CD14-positive monocyte (primary cell): ENCODE measurements at regions not wholly inside any gene's neighbourhood (a gene's known extent, or its start where the extent isn't known, plus 50 kb on each side); places are given as distances from the start of the nearest gene placed in this dataset.

ENCODE experiments used
- DNase-seq, 3 donors: peaks; one replicate each; pipeline ENCODE4 v3.0.0-alpha.2; 2011 to 2022
- H2AFZ ChIP-seq: 2 replicates; pipeline ENCODE4 v1.6.0; 2012; ENCODE audit warnings: mild to moderate bottlenecking, low read depth, low read length, inconsistent platforms; ENCODE audit not compliant: insufficient read depth, poor library complexity, severe bottlenecking
- H3K27ac ChIP-seq, 2 donors: 1 replicate in 1 of 2; 2 replicates in 1 of 2; pipeline ENCODE4 v1.5.1; 2012 to 2013; ENCODE audit warnings: low read length in 2 of 2, control low read depth in 1 of 2, inconsistent platforms in 1 of 2, low read depth in 1 of 2, mild to moderate bottlenecking in 1 of 2
- H3K27me3 ChIP-seq, 2 donors: one replicate each; pipeline versions ENCODE4 v1.6.0 to v1.6.1; 2011 to 2013; ENCODE audit warnings: low read length in 2 of 2; ENCODE audit not compliant: control insufficient read depth in 2 of 2, insufficient read depth in 2 of 2
- H3K36me3 ChIP-seq, 2 donors: replicated peaks in 1 of 2; 1 replicate in 1 of 2; 2 replicates in 1 of 2; pipeline versions ENCODE4 v1.5.1 to v1.6.1; 2012 to 2013; ENCODE audit warnings: low read length in 2 of 2, control low read depth in 1 of 2, inconsistent platforms in 1 of 2, mild to moderate bottlenecking in 1 of 2; ENCODE audit not compliant: insufficient read depth in 2 of 2, control insufficient read depth in 1 of 2
- H3K4me1 ChIP-seq, 2 donors: 1 replicate in 1 of 2; 2 replicates in 1 of 2; pipeline versions ENCODE4 v1.5.1 to v1.6.1; 2012 to 2013; ENCODE audit warnings: low read length in 2 of 2, control low read depth in 1 of 2, inconsistent platforms in 1 of 2, mild to moderate bottlenecking in 1 of 2, moderate library complexity in 1 of 2; ENCODE audit not compliant: insufficient read depth in 2 of 2, control insufficient read depth in 1 of 2
- H3K4me2 ChIP-seq: replicated peaks from 2 replicates; pipeline ENCODE3; 2012; ENCODE audit warnings: low read length, moderate library complexity, mild to moderate bottlenecking; ENCODE audit not compliant: poor library complexity, severe bottlenecking; ENCODE audit errors: extremely low read depth
- H3K4me3 ChIP-seq, 3 experiments: fragments of 200-600 bp in 1 of 3; sonication (generic) in 1 of 3; replicated peaks in 1 of 3; 1 replicate in 2 of 3; 2 replicates in 1 of 3; pipeline ENCODE4 v1.5.1; 2011 to 2013; ENCODE audit warnings: low read length in 3 of 3, mild to moderate bottlenecking in 3 of 3, control low read depth in 2 of 3, low read depth in 2 of 3, inconsistent platforms in 1 of 3, moderate library complexity in 1 of 3
- H3K79me2 ChIP-seq: 2 replicates; pipeline ENCODE4 v1.6.0; 2012; ENCODE audit warnings: mild to moderate bottlenecking, control low read depth, inconsistent platforms, low read length, moderate library complexity; ENCODE audit not compliant: insufficient read depth
- H3K9ac ChIP-seq: 2 replicates; pipeline ENCODE4 v1.6.0; 2017; ENCODE audit warnings: low read length, mild to moderate bottlenecking; ENCODE audit not compliant: insufficient read depth, poor library complexity, severe bottlenecking
- H3K9me3 ChIP-seq, 2 donors: replicated peaks in 1 of 2; 1 replicate in 1 of 2; 2 replicates in 1 of 2; pipeline versions ENCODE4 v1.5.1 to v1.6.1; 2012 to 2013; ENCODE audit warnings: low read length in 2 of 2, control low read depth in 1 of 2; ENCODE audit not compliant: control insufficient read depth in 1 of 2, insufficient read depth in 1 of 2
- H4K20me1 ChIP-seq: 2 replicates; pipeline ENCODE4 v1.6.0; 2012; ENCODE audit warnings: mild to moderate bottlenecking, low read length, control low read depth, moderate library complexity; ENCODE audit not compliant: insufficient read depth
- H3K27ac Mint-ChIP-seq, 7 donors: one replicate each; pipeline ENCODE4 v1.8.0; 2020; ENCODE audit warnings: mild to moderate bottlenecking in 7 of 7, mixed read lengths in 7 of 7, moderate library complexity in 6 of 7, inconsistent platforms in 2 of 7
- H3K27me3 Mint-ChIP-seq, 3 donors: one replicate each; pipeline ENCODE4 v1.8.0; 2021 to 2022; ENCODE audit warnings: low read depth in 3 of 3, mild to moderate bottlenecking in 3 of 3, mixed read lengths in 3 of 3, moderate library complexity in 3 of 3, inconsistent platforms in 1 of 3
- H3K36me3 Mint-ChIP-seq, 2 donors: one replicate each; pipeline ENCODE4 v1.8.0; 2020; ENCODE audit warnings: mixed read lengths in 2 of 2, inconsistent platforms in 1 of 2, mild to moderate bottlenecking in 1 of 2
- H3K4me1 Mint-ChIP-seq: one replicate; pipeline ENCODE4 v1.8.0; 2020; ENCODE audit warnings: mild to moderate bottlenecking, mixed read lengths
- H3K4me3 Mint-ChIP-seq, 2 donors: one replicate each; pipeline ENCODE4 v1.8.0; 2020; ENCODE audit warnings: mild to moderate bottlenecking in 2 of 2, mixed read lengths in 2 of 2, moderate library complexity in 1 of 2
- H3K9me3 Mint-ChIP-seq, 7 donors: one replicate each; pipeline ENCODE4 v1.8.0; 2020 to 2022; ENCODE audit warnings: mixed read lengths in 7 of 7, mild to moderate bottlenecking in 6 of 7, moderate library complexity in 6 of 7, inconsistent platforms in 2 of 7
- WGBS: methylation state at CpG from one replicate; pipeline ENCODE4 v1.1.5; 2013; ENCODE audit warnings: missing lambda C conversion rate; ENCODE audit not compliant: insufficient coverage; 5-methylcytosine and 5-hydroxymethylcytosine counted together
- intact Hi-C, 2 donors: fragments of 100-400 bp; cut with micrococcal nuclease; formaldehyde crosslinking; loops; one replicate each; pipeline versions ENCODE4 v1.15.0 to v1.15.1; 2023
- TF ChIP-seq, protein P1 (sequence below): fragments of 200-600 bp; IDR thresholded peaks from one replicate; pipeline ENCODE4 v1.8.0; 2022; ENCODE audit warnings: antibody characterized with exemption, mild to moderate bottlenecking

DNA sequence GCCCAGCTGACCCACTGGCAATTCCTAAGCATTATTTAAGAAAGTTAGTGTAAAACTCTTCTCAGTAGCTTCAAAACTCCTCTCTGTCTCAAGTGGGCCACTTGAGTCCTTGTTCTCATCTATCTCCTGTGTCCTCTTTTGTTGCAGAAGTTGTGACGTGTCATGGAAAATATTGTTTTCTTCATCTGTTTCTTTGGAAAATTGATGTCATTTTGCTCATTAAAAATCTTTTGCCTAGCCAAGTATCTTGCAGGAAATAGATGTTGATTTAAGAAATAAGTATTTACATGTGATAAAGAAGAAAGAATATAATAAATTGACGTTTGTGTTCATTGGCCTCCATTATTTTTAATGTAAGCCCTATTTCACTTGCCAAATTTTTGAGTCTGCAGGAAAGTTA is 1158.4 kb upstream of the SEMA6A start:
- WGBS, result no CpG with 5 or more reads among the region's 2 CpGs
- H3K4me3 Mint-ChIP-seq, result no peak overlapping the region
- no peak overlapping the region for H3K27ac Mint-ChIP-seq
- Histone ChIP-seq H3K36me3 (no peaks in the 10 kb centered on the region), H3K27me3 (no peaks in the 10 kb centered on the region), H3K4me1 (no peaks in the 10 kb centered on the region), H3K9me3 (peaks cover 0 to 7% of the 10 kb centered on the region in 2 donors), H2AFZ (no peak overlapping the region), H3K9ac (no peak overlapping the region), H4K20me1 (no peaks in the 10 kb centered on the region), H3K79me2 (no peaks in the 10 kb centered on the region), H3K4me2 (no peak overlapping the region), H3K4me3 (no peak overlapping the region), H3K27ac (no peak overlapping the region)
- peaks cover 0 to 9% (median 4%) of the 10 kb centered on the region in 7 donors for H3K9me3 Mint-ChIP-seq
- DNase-seq, result no peak
- TF ChIP-seq, protein P1, sequence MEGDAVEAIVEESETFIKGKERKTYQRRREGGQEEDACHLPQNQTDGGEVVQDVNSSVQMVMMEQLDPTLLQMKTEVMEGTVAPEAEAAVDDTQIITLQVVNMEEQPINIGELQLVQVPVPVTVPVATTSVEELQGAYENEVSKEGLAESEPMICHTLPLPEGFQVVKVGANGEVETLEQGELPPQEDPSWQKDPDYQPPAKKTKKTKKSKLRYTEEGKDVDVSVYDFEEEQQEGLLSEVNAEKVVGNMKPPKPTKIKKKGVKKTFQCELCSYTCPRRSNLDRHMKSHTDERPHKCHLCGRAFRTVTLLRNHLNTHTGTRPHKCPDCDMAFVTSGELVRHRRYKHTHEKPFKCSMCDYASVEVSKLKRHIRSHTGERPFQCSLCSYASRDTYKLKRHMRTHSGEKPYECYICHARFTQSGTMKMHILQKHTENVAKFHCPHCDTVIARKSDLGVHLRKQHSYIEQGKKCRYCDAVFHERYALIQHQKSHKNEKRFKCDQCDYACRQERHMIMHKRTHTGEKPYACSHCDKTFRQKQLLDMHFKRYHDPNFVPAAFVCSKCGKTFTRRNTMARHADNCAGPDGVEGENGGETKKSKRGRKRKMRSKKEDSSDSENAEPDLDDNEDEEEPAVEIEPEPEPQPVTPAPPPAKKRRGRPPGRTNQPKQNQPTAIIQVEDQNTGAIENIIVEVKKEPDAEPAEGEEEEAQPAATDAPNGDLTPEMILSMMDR, result no peak
- no peaks in the 10 kb centered on the region for H3K4me1 Mint-ChIP-seq
- H3K27me3 Mint-ChIP-seq, result peaks cover 0 to 3% (median 0%) of the 10 kb centered on the region in 3 donors
- H3K36me3 Mint-ChIP-seq, result no peaks in the 10 kb centered on the region
- intact Hi-C loops, result no loop called here

DNA sequence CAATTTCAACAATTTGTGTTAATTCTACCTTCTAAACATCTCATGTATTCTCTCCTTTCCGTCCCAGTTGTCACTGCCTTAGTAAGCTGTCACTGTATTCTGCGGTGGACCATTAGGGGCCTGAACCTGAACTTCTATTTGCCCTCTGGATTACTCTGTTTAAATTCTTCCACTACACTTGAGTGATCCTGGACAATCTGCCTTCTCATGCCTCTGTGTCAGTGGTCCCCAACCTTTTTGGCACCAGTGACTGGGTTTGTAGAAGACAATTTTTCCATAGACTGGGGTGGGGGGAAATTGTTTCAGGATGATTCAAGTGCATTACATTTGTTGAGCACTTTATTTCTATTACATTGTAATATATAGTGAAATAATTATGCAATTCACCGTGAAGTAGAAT is 1157.6 kb upstream of the SEMA6A start:
- H3K4me3 ChIP-seq, result no peak overlapping the region
- H3K9ac ChIP-seq, result no peak overlapping the region
- H2AFZ ChIP-seq, result no peak overlapping the region
- Mint-ChIP-seq H3K27ac (peak overlapping the region in 1 of 7 donors; percentile 57), H3K4me3 (no peak overlapping the region), H3K9me3 (peaks cover 0 to 5% (median 3%) of the 10 kb centered on the region in 7 donors), H3K36me3 (no peaks in the 10 kb centered on the region), H3K4me1 (no peaks in the 10 kb centered on the region), H3K27me3 (peaks cover 0 to 1% (median 0%) of the 10 kb centered on the region in 3 donors)
- H3K27me3 ChIP-seq, result no peaks in the 10 kb centered on the region
- H3K4me2 ChIP-seq, result no peak overlapping the region
- no peaks in the 10 kb centered on the region for H3K79me2 ChIP-seq
- no peak for DNase-seq
- intact Hi-C loops, result no loop called here
- 73% methylated on average over 2 of the region's 3 CpGs for WGBS
- no peaks in the 10 kb centered on the region for H4K20me1 ChIP-seq
- H3K36me3 ChIP-seq, result no peaks in the 10 kb centered on the region
- peaks cover 0 to 7% of the 10 kb centered on the region in 2 donors for H3K9me3 ChIP-seq
- TF ChIP-seq, protein P1, result no peak
- no peak overlapping the region for H3K27ac ChIP-seq
- no peaks in the 10 kb centered on the region for H3K4me1 ChIP-seq
